GM23338 (cell line): ENCODE measurements at regions not wholly inside any gene's neighbourhood (a gene's known extent, or its start where the extent isn't known, plus 50 kb on each side); places are given as distances from the start of the nearest gene placed in this dataset.

Source experiments
- CREB1 ChIP-seq: fragments of 250-450 bp; sonication (Bioruptor Pico); IDR thresholded peaks from 2 replicates; pipeline ENCODE4 v1.5.0; 2020; ENCODE audit warnings: low read depth, mild to moderate bottlenecking, moderate library complexity
- CTCF ChIP-seq, 2 experiments: fragments of 200-600 bp in 1 of 2; sonication (generic) in 1 of 2; conservative IDR thresholded peaks; 2 replicates each; pipeline versions ENCODE4 v1.5.1 to v1.6.1; 2016 to 2017; ENCODE audit warnings: antibody characterized with exemption in 2 of 2, low read depth in 2 of 2, mild to moderate bottlenecking in 2 of 2, moderate library complexity in 1 of 2
- ETS1 ChIP-seq: IDR thresholded peaks from 2 replicates; pipeline ENCODE4 v1.6.1; 2016; ENCODE audit warnings: antibody characterized with exemption
- EZH2 ChIP-seq: fragments of 200-600 bp; sonication (generic); IDR thresholded peaks from one replicate; pipeline ENCODE4 v1.8.0; 2017; ENCODE audit warnings: antibody characterized with exemption, mild to moderate bottlenecking, low read depth; ENCODE audit not compliant: unreplicated experiment
- EZH2phosphoT487 ChIP-seq: fragments of 200-600 bp; sonication (generic); IDR thresholded peaks from one replicate; pipeline ENCODE4 v1.8.1; 2018; ENCODE audit warnings: antibody characterized with exemption; ENCODE audit not compliant: unreplicated experiment
- JUNB ChIP-seq: IDR thresholded peaks from one replicate; pipeline ENCODE4 v1.6.1; 2016; ENCODE audit warnings: antibody characterized with exemption; ENCODE audit not compliant: unreplicated experiment
- NANOG ChIP-seq: IDR thresholded peaks from 2 replicates; pipeline ENCODE4 v1.6.1; 2016; ENCODE audit warnings: antibody characterized with exemption, borderline replicate concordance
- POLR2AphosphoS5 ChIP-seq: IDR thresholded peaks from 2 replicates; pipeline ENCODE4 v1.6.1; 2016; ENCODE audit warnings: antibody characterized with exemption, low read depth
- REST ChIP-seq: IDR thresholded peaks from one replicate; pipeline ENCODE4 v1.6.1; 2018; ENCODE audit warnings: antibody characterized with exemption; ENCODE audit not compliant: unreplicated experiment
- STAT1 ChIP-seq: IDR thresholded peaks from one replicate; pipeline ENCODE4 v1.6.1; 2016; ENCODE audit warnings: antibody characterized with exemption; ENCODE audit not compliant: unreplicated experiment
- ZNF114 ChIP-seq: fragments of 250-450 bp; sonication (Bioruptor Pico); IDR thresholded peaks from 2 replicates; pipeline ENCODE4 v1.5.0; 2020; ENCODE audit warnings: mild to moderate bottlenecking, moderate library complexity
- ZNF331 ChIP-seq: fragments of 250-450 bp; sonication (Bioruptor Pico); IDR thresholded peaks from 2 replicates; pipeline ENCODE4 v1.5.0; 2020; ENCODE audit warnings: low read depth, mild to moderate bottlenecking, moderate library complexity

GRCh38 chr17:53934931-53935330 lies 112.2 kb downstream of the KIF2B start:
- TF ChIP-seq EZH2 (no peak), NANOG (no peak), CTCF (conservative IDR thresholded peaks at IDR 0.05; ENCODE audit: low read depth in 2 of 2) (no peak), STAT1 (no peak), POLR2AphosphoS5 (no peak), CREB1 (no peak), REST (no peak), JUNB (no peak), ZNF114 (CRISPR knock-in tag) (no peak), EZH2phosphoT487 (no peak), ETS1 (no peak), ZNF331 (no peak)
